Endothelial cell of umbilical vein (primary cell): ENCODE measurements at regions not wholly inside any gene's neighbourhood (a gene's known extent, or its start where the extent isn't known, plus 50 kb on each side); places are given as distances from the start of the nearest gene placed in this dataset.

Experiments used
- BruUV-seq: library from RNA; stranded (reverse); fragments of 400-500 nt; replicated peaks from 2 replicates; lab custom pipeline; 2021; lab: Mats Ljungman, UMichigan
- CTCF ChIA-PET: fragments of 300-600, 350-600 bp; sonication (Branson Sonifier 250); formaldehyde crosslinking; loops from one replicate; lab custom pipeline; 2021; ENCODE audit warnings: antibody characterized with exemption, inconsistent platforms; lab: Charles Lee
- POLR2A ChIA-PET: fragments of 300-600, 350-600 bp; sonication (Branson Sonifier 250); formaldehyde crosslinking; loops from one replicate; lab custom pipeline; 2021; ENCODE audit warnings: antibody characterized with exemption, inconsistent platforms; lab: Charles Lee
- DNase-seq: peaks from one replicate; pipeline ENCODE4 v3.0.0-alpha.2; 2011; ENCODE audit warnings: low read depth, low spot score
- FAIRE-seq: peaks from 2 replicates; lab custom pipeline; 2011; peaks lifted over from hg19 to GRCh38; lab: Jason Lieb, UNC
- H2AFZ ChIP-seq: 2 replicates; pipeline ENCODE4 v1.6.0; 2012; ENCODE audit warnings: low read depth, low read length, control low read depth, inconsistent platforms
- H3K27ac ChIP-seq: 2 replicates; pipeline ENCODE4 v1.5.1; 2011; ENCODE audit warnings: low read depth, mild to moderate bottlenecking, control low read depth, low read length, moderate library complexity; ENCODE audit not compliant: insufficient read depth
- H3K27me3 ChIP-seq, 2 experiments: 2 replicates each; pipeline versions ENCODE4 v1.6.0 to v1.6.1; 2011; ENCODE audit warnings: low read length in 2 of 2, mixed read lengths in 1 of 2; ENCODE audit not compliant: control insufficient read depth in 2 of 2, insufficient read depth in 2 of 2
- H3K36me3 ChIP-seq, 2 experiments: 2 replicates in 1 of 2; 3 replicates in 1 of 2; pipeline ENCODE4 v1.5.1; 2011; ENCODE audit warnings: low read length in 2 of 2, mild to moderate bottlenecking in 1 of 2, moderate library complexity in 1 of 2; ENCODE audit not compliant: control insufficient read depth in 2 of 2, insufficient read depth in 2 of 2; ENCODE audit errors: extremely low read depth in 1 of 2
- H3K4me1 ChIP-seq: 3 replicates; pipeline ENCODE4 v1.5.1; 2011; ENCODE audit warnings: mild to moderate bottlenecking, low read length; ENCODE audit not compliant: control insufficient read depth, insufficient read depth; ENCODE audit errors: extremely low read depth
- H3K4me2 ChIP-seq: 2 replicates; pipeline ENCODE4 v1.6.1; 2011; ENCODE audit warnings: low read length, control low read depth, mixed read lengths; ENCODE audit not compliant: insufficient read depth
- H3K4me3 ChIP-seq, 3 experiments: fragments of 200-600 bp in 1 of 3; sonication (generic), shearing (Covaris generic) in 1 of 3; replicated peaks in 1 of 3; 2 replicates each; pipeline ENCODE4 v1.5.1; 2011 to 2016; ENCODE audit warnings: control low read depth in 3 of 3, low read length in 3 of 3, mild to moderate bottlenecking in 2 of 3, inconsistent platforms in 1 of 3, low read depth in 1 of 3, moderate library complexity in 1 of 3; ENCODE audit not compliant: insufficient read depth in 1 of 3
- H3K79me2 ChIP-seq: 2 replicates; pipeline ENCODE4 v1.6.0; 2012; ENCODE audit warnings: low read length, inconsistent platforms; ENCODE audit not compliant: control insufficient read depth, insufficient read depth
- H3K9ac ChIP-seq: replicated peaks from 2 replicates; pipeline ENCODE3; 2011; ENCODE audit warnings: low read length, control low read depth; ENCODE audit not compliant: insufficient read depth; ENCODE audit errors: extremely low read depth
- H3K9me1 ChIP-seq: replicated peaks from 3 replicates; pipeline ENCODE4 v1.6.0; 2011; ENCODE audit warnings: mild to moderate bottlenecking, low read length; ENCODE audit not compliant: control insufficient read depth, insufficient read depth; ENCODE audit errors: extremely low read depth
- H3K9me3 ChIP-seq: replicated peaks from 2 replicates; pipeline ENCODE4 v1.5.1; 2012; ENCODE audit warnings: low read length, inconsistent platforms; ENCODE audit not compliant: control insufficient read depth, insufficient read depth
- H4K20me1 ChIP-seq: replicated peaks from 2 replicates; pipeline ENCODE3; 2011; ENCODE audit warnings: mild to moderate bottlenecking, low read length; ENCODE audit not compliant: control insufficient read depth, insufficient read depth; ENCODE audit errors: extremely low read depth
- CTCF ChIP-seq, 2 donors: IDR thresholded peaks; 1 replicate in 1 of 2; 2 replicates in 1 of 2; pipeline ENCODE4 v1.5.1; 2011; ENCODE audit warnings: low read length in 2 of 2, mild to moderate bottlenecking in 2 of 2, moderate library complexity in 2 of 2, control low read depth in 1 of 2, inconsistent platforms in 1 of 2, low read depth in 1 of 2; ENCODE audit not compliant: insufficient read depth in 1 of 2; ENCODE audit errors: extremely low read depth in 1 of 2
- EZH2 ChIP-seq: IDR thresholded peaks from 2 replicates; pipeline ENCODE4 v1.6.1; 2012; ENCODE audit warnings: borderline replicate concordance, low read depth, mild to moderate bottlenecking, moderate library complexity, low read length, inconsistent platforms; ENCODE audit not compliant: severe bottlenecking
- FOS ChIP-seq: IDR thresholded peaks from 2 replicates; pipeline ENCODE4 v1.6.1; 2011; ENCODE audit warnings: mild to moderate bottlenecking, low read length, moderate library complexity, borderline replicate concordance; ENCODE audit not compliant: insufficient read depth
- GATA2 ChIP-seq: IDR thresholded peaks from 2 replicates; pipeline ENCODE4 v1.7.0; 2011; ENCODE audit warnings: low read depth, mild to moderate bottlenecking, moderate library complexity, mixed read lengths, low read length; ENCODE audit not compliant: insufficient read length, insufficient read depth
- JUN ChIP-seq: IDR thresholded peaks from 2 replicates; pipeline ENCODE4 v1.6.1; 2011; ENCODE audit warnings: borderline replicate concordance, low read depth; ENCODE audit not compliant: insufficient read length, insufficient read depth
- MAX ChIP-seq: IDR thresholded peaks from 2 replicates; pipeline ENCODE4 v1.6.1; 2011; ENCODE audit not compliant: insufficient read depth, insufficient read length
- MYC ChIP-seq: IDR thresholded peaks from one replicate; pipeline ENCODE4 v1.6.1; 2011; ENCODE audit warnings: mild to moderate bottlenecking, low read depth, low read length
- POLR2A ChIP-seq: IDR thresholded peaks from 2 replicates; pipeline ENCODE4 v1.6.1; 2012; ENCODE audit warnings: low read depth, mild to moderate bottlenecking, control low read depth, low read length
- POLR2AphosphoS5 ChIP-seq: IDR thresholded peaks from 2 replicates; pipeline ENCODE4 v1.6.1; 2012; ENCODE audit warnings: low read depth, mild to moderate bottlenecking, control low read depth, low read length, moderate library complexity; ENCODE audit not compliant: insufficient read depth
- dilution Hi-C: fragments of 300-500 bp; cut with MboI; formaldehyde crosslinking; loops from one replicate; pipeline ENCODE4 v1.15.0; 2019; ENCODE audit warnings: low sequenced_read_pairs; ENCODE audit not compliant: extremely low pct_ligation_motif_present
- intact Hi-C: fragments of 100-400 bp; cut with micrococcal nuclease; formaldehyde crosslinking; loops from one replicate; pipeline ENCODE4 v1.10.0; 2022

GRCh38 chr13:84646957-84647356, 764.7 kb upstream of the SLITRK1 start:
- FAIRE-seq = no peak
- intact Hi-C loops = no loop called here
- DNase-seq = no peak
- H3K9ac ChIP-seq = no peak overlapping the region
- no peaks in the 10 kb centered on the region for H4K20me1 ChIP-seq
- no peak for TF ChIP-seq JUN
- TF ChIP-seq POLR2A = no peak
- TF ChIP-seq CTCF (IDR thresholded peaks at IDR 0.05; ENCODE audit: extremely low read depth in 1 of 2, insufficient read depth in 1 of 2, low read depth in 1 of 2, low read length in 2 of 2) = no peak
- no peak for TF ChIP-seq GATA2
- no peak for TF ChIP-seq EZH2
- no peak for TF ChIP-seq MYC
- no peak for TF ChIP-seq MAX
- no peak for TF ChIP-seq FOS
- no peak for TF ChIP-seq POLR2AphosphoS5
- H3K27me3 ChIP-seq = no peaks in the 10 kb centered on the region
- H3K9me3 ChIP-seq = peaks cover 7% of the 10 kb centered on the region
- CTCF ChIA-PET = no interaction called here
- BruUV-seq = no TSS peak
- H3K4me3 ChIP-seq = no peak overlapping the region
- H3K27ac ChIP-seq = no peak overlapping the region
- no peaks in the 10 kb centered on the region for H3K4me1 ChIP-seq
- H3K79me2 ChIP-seq = no peaks in the 10 kb centered on the region
- no peaks in the 10 kb centered on the region for H3K36me3 ChIP-seq
- no peak overlapping the region for H2AFZ ChIP-seq
- H3K4me2 ChIP-seq = no peak overlapping the region
- POLR2A ChIA-PET = no interaction called here
- dilution Hi-C loops = no loop called here
- no peaks in the 10 kb centered on the region for H3K9me1 ChIP-seq
